ENCODE measurements at regions not wholly inside any gene's neighbourhood (a gene's known extent, or its start where the extent isn't known, plus 50 kb on each side); places are given as distances from the start of the nearest gene placed in this dataset.

- TF ChIP-seq CTCF (IDR thresholded peaks at IDR 0.05; ENCODE audit: low read depth, low read length) (no peak), MAX (IDR thresholded peaks at IDR 0.05; ENCODE audit: low read depth, low read length) (no peak), MYC (IDR thresholded peaks at IDR 0.05; ENCODE audit: low read depth, low read length) (no peak)
Measured at GRCh38 chr22:19630614-19631013, 83.7 kb upstream of the SEPTIN5 start.

Data from NB4 (cell line).